NCI-H128 (cell line): ENCODE measurements at regions not wholly inside any gene's neighbourhood (a gene's known extent, or its start where the extent isn't known, plus 50 kb on each side); places are given as distances from the start of the nearest gene placed in this dataset.
A peak's percentile ranks its signal among the peaks of the same experiment; 100 is the strongest.

Experiments used
- DNase-seq: peaks from one replicate; lab custom pipeline; 2025; ENCODE audit not compliant: unreplicated experiment; lab: John Stamatoyannopoulos, UW

GRCh38 chr6:25217829-25218228 lies 61.3 kb upstream of the CARMIL1 start:
- no peak for DNase-seq

GRCh38 chr6:25218346-25218745 lies 60.8 kb upstream of the CARMIL1 start:
- no peak for DNase-seq

GRCh38 chr6:25219216-25219916 lies 59.8 kb upstream of the CARMIL1 start:
- DNase-seq = no peak

- no peak for DNase-seq
These were observed 59.3 kb upstream of the CARMIL1 start for GRCh38 chr6:25219917-25220278.

- DNase-seq = no peak
These were observed 58.3 kb upstream of the CARMIL1 start for GRCh38 chr6:25220857-25221256.

GRCh38 chr6:25222006-25222678 lies 57.0 kb upstream of the CARMIL1 start:
- DNase-seq = no peak

- DNase-seq = peak; percentile 41
These were observed 55.6 kb upstream of the CARMIL1 start for GRCh38 chr6:25223490-25223991.

GRCh38 chr6:25224242-25224641 lies 54.9 kb upstream of the CARMIL1 start:
- no peak for DNase-seq

- DNase-seq = no peak
These were observed 51.3 kb upstream of the CARMIL1 start for GRCh38 chr6:25227854-25228253.
